Smooth muscle cell (in vitro differentiated cells): ENCODE measurements at regions not wholly inside any gene's neighbourhood (a gene's known extent, or its start where the extent isn't known, plus 50 kb on each side); places are given as distances from the start of the nearest gene placed in this dataset.

Source experiments
- DNase-seq: peaks from one replicate; lab custom pipeline; 2025; ENCODE audit not compliant: unreplicated experiment; lab: John Stamatoyannopoulos, UW
- H2AFZ ChIP-seq: fragments of 200-600 bp; sonication (generic); 2 replicates; pipeline ENCODE4 v1.6.0; 2016; ENCODE audit warnings: antibody characterized with exemption, low read depth, mild to moderate bottlenecking
- H3F3A ChIP-seq: fragments of 200-600 bp; sonication (generic); 2 replicates; pipeline ENCODE4 v1.6.0; 2017; ENCODE audit warnings: antibody characterized with exemption, low read depth
- H3K27ac ChIP-seq: fragments of 200-600 bp; sonication (generic); 2 replicates; pipeline ENCODE4 v1.5.1; 2016; ENCODE audit warnings: low read depth, mild to moderate bottlenecking
- H3K27me3 ChIP-seq: fragments of 200-600 bp; sonication (generic); 2 replicates; pipeline ENCODE4 v1.6.1; 2016; ENCODE audit warnings: low read depth, mild to moderate bottlenecking
- H3K36me3 ChIP-seq: fragments of 200-600 bp; sonication (generic); 2 replicates; pipeline ENCODE4 v1.5.1; 2016; ENCODE audit warnings: low read depth
- H3K4me1 ChIP-seq: fragments of 200-600 bp; sonication (generic); 2 replicates; pipeline ENCODE4 v1.5.1; 2016; ENCODE audit warnings: low read depth
- H3K4me2 ChIP-seq: fragments of 200-600 bp; sonication (generic); 2 replicates; pipeline ENCODE4 v1.6.0; 2016; ENCODE audit warnings: mild to moderate bottlenecking
- H3K4me3 ChIP-seq: fragments of 200-600 bp; sonication (generic); 2 replicates; pipeline ENCODE4 v1.5.1; 2016; ENCODE audit warnings: mild to moderate bottlenecking
- H3K79me2 ChIP-seq: fragments of 200-600 bp; sonication (generic); 2 replicates; pipeline ENCODE4 v1.6.0; 2016; ENCODE audit warnings: low read depth, mild to moderate bottlenecking
- H3K9ac ChIP-seq: fragments of 200-600 bp; sonication (generic); 2 replicates; pipeline ENCODE4 v1.6.0; 2016; ENCODE audit warnings: low read depth
- H3K9me3 ChIP-seq: fragments of 200-600 bp; sonication (generic); replicated peaks from 2 replicates; pipeline ENCODE4 v1.5.1; 2016; ENCODE audit warnings: low read depth
- H4K20me1 ChIP-seq: fragments of 200-600 bp; sonication (generic); 2 replicates; pipeline ENCODE4 v1.6.0; 2016; ENCODE audit warnings: low read depth
- CTCF ChIP-seq: fragments of 200-600 bp; sonication (generic); IDR thresholded peaks from 2 replicates; pipeline ENCODE4 v1.5.1; 2017; ENCODE audit warnings: borderline replicate concordance, mild to moderate bottlenecking, antibody characterized with exemption; ENCODE audit not compliant: insufficient read depth, poor library complexity, severe bottlenecking
- WGBS: methylation state at CpG from one replicate; pipeline ENCODE4 v1.1.7; 2016; ENCODE audit warnings: low lambda C conversion rate; 5-methylcytosine and 5-hydroxymethylcytosine counted together

- no peaks in the 10 kb centered on the region for H3K27me3 ChIP-seq
- no peak overlapping the region for H3K27ac ChIP-seq
- H3K4me2 ChIP-seq, result no peak overlapping the region
- H3K9me3 ChIP-seq, result no peaks in the 10 kb centered on the region
- no peaks in the 10 kb centered on the region for H3K79me2 ChIP-seq
- no peak overlapping the region for H3K9ac ChIP-seq
- H4K20me1 ChIP-seq, result no peaks in the 10 kb centered on the region
- no peak overlapping the region for H3K4me3 ChIP-seq
- 94% methylated on average over 4 of the region's 4 CpGs for WGBS
- H3F3A ChIP-seq, result no peaks in the 10 kb centered on the region
- TF ChIP-seq CTCF, result no peak
- no peak for DNase-seq
- no peaks in the 10 kb centered on the region for H3K36me3 ChIP-seq
- H3K4me1 ChIP-seq, result no peaks in the 10 kb centered on the region
- H2AFZ ChIP-seq, result no peak overlapping the region
Measured at GRCh38 chr1:243903895-243904294, 53.9 kb upstream of the AKT3 start.

DNA sequence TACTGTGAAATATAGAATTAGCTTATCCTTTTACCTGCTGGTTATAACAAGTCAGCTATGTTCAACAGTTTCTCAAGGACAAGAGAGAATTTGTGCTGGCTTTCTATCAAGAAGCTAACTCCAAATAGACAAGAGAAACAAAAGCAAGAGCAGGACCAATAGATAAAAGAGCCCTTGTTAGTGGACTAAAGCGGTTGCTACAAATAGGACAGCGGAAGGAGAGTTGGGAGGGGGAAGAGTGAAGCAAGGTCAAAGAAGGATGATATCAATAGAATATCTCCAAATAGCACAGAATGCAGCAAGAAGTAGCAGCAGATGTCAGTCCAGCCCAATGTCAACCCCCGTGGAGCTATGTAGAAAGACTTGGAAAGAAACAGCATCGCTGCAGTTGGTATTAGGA is 53.0 kb upstream of the AKT3 start:
- TF ChIP-seq CTCF, result no peak
- WGBS, result 79% methylated on average over 4 of the region's 4 CpGs
- Histone ChIP-seq H3K4me3 (no peak overlapping the region), H3K27ac (no peak overlapping the region), H3F3A (no peaks in the 10 kb centered on the region), H3K9me3 (no peaks in the 10 kb centered on the region), H4K20me1 (no peaks in the 10 kb centered on the region), H3K9ac (no peak overlapping the region), H3K4me2 (no peak overlapping the region), H3K36me3 (no peaks in the 10 kb centered on the region), H3K4me1 (no peaks in the 10 kb centered on the region), H2AFZ (no peak overlapping the region), H3K79me2 (no peaks in the 10 kb centered on the region), H3K27me3 (no peaks in the 10 kb centered on the region)
- no peak for DNase-seq

DNA sequence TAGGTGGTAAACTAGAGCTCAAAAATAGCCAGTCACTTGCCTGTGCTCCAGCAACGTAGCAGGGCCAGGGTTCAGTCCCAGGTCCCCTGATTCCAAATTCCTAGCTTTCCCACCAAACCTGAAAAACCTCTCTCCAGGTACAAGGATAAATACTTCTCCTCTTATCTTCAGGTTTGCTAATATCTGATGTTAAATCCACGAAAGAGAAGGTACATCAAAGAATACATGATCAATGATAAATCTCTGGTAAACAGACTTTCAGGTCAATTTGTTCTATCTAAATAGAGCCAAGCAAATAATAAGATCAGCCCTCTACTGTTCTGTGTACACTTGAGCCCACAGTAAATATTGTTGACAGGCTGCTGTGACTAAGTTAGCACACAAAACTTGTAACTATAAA is 52.1 kb upstream of the AKT3 start:
- Histone ChIP-seq H2AFZ (no peak overlapping the region), H4K20me1 (no peaks in the 10 kb centered on the region), H3K9me3 (no peaks in the 10 kb centered on the region), H3K9ac (no peak overlapping the region), H3K27me3 (no peaks in the 10 kb centered on the region), H3K79me2 (no peaks in the 10 kb centered on the region), H3K36me3 (no peaks in the 10 kb centered on the region), H3F3A (no peaks in the 10 kb centered on the region), H3K4me3 (no peak overlapping the region), H3K4me2 (no peak overlapping the region), H3K27ac (no peak overlapping the region), H3K4me1 (no peaks in the 10 kb centered on the region)
- no peak for DNase-seq
- TF ChIP-seq CTCF, result no peak
- 42% methylated on average over 2 of the region's 2 CpGs for WGBS
